Sigmoid colon (tissue), 4 donors: ENCODE measurements at regions not wholly inside any gene's neighbourhood (a gene's known extent, or its start where the extent isn't known, plus 50 kb on each side); places are given as distances from the start of the nearest gene placed in this dataset.

Source experiments
- POLR2AphosphoS5 ChIP-seq, 4 donors: sonication (generic); formaldehyde crosslinking; IDR thresholded peaks; one replicate each; pipeline ENCODE4 v1.6.1; 2017; ENCODE audit warnings: antibody characterized with exemption in 4 of 4
- TF ChIP-seq, protein P1 (sequence below), 4 experiments: fragments of 450-650 bp in 3 of 4; fragments of 200-600 bp in 1 of 4; IDR thresholded peaks; one replicate each; pipeline ENCODE4 v1.5.1; 2016 to 2019; ENCODE audit warnings: antibody characterized with exemption in 4 of 4, mild to moderate bottlenecking in 3 of 4, moderate library complexity in 2 of 4

DNA sequence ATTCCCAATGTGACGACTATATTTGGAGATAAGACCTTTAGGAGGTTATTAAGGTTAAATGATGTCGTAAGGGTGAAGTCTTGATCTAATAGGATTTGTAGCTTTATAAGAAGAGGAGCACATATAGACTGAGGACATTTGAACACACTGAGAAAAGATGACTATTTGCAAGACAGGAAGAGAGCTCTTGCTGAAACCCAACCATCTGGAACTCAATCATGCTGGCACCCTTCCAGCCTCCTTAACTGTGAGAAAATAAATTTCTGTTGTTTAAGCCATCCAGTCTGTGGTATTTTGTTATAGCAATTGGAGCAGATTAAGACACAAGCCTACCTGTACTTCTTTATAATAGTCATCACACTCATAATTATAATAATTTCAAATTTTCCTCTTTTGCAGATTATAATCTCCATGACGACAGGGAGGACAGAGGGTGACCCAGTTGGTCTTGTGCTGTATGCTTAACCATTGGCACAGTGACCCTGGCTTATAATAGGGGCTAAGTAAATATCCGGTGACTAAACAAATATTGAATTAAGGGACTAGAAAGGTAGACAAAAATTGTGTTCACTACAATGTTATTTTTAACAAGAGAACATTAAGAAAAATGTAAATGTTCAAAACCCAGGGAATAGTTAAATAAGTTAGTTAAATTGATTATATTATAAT lies 206.4 kb upstream of the HDDC2 start:
- TF ChIP-seq, protein P1, sequence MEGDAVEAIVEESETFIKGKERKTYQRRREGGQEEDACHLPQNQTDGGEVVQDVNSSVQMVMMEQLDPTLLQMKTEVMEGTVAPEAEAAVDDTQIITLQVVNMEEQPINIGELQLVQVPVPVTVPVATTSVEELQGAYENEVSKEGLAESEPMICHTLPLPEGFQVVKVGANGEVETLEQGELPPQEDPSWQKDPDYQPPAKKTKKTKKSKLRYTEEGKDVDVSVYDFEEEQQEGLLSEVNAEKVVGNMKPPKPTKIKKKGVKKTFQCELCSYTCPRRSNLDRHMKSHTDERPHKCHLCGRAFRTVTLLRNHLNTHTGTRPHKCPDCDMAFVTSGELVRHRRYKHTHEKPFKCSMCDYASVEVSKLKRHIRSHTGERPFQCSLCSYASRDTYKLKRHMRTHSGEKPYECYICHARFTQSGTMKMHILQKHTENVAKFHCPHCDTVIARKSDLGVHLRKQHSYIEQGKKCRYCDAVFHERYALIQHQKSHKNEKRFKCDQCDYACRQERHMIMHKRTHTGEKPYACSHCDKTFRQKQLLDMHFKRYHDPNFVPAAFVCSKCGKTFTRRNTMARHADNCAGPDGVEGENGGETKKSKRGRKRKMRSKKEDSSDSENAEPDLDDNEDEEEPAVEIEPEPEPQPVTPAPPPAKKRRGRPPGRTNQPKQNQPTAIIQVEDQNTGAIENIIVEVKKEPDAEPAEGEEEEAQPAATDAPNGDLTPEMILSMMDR (IDR thresholded peaks at IDR 0.05): no peak
- no peak for TF ChIP-seq POLR2AphosphoS5 (IDR thresholded peaks at IDR 0.05)
